Astrocyte (in vitro differentiated cells and primary cell): ENCODE measurements at regions not wholly inside any gene's neighbourhood (a gene's known extent, or its start where the extent isn't known, plus 50 kb on each side); places are given as distances from the start of the nearest gene placed in this dataset.

Experiments used
- DNase-seq: peaks from one replicate; pipeline ENCODE4 v3.0.0-alpha.2; 2010; ENCODE audit warnings: low read depth
- FAIRE-seq: peaks from 2 replicates; lab custom pipeline; 2011; peaks lifted over from hg19 to GRCh38; lab: Jason Lieb, UNC
- H2AFZ ChIP-seq: 2 replicates; pipeline ENCODE4 v1.6.0; 2012; ENCODE audit warnings: low read depth, low read length, inconsistent platforms
- H3K27ac ChIP-seq: 2 replicates; pipeline ENCODE4 v1.5.1; 2011; ENCODE audit warnings: low read depth, low read length, inconsistent platforms
- H3K27me3 ChIP-seq: 2 replicates; pipeline ENCODE4 v1.6.0; 2011; ENCODE audit warnings: low read length, inconsistent platforms; ENCODE audit not compliant: insufficient read depth
- H3K36me3 ChIP-seq: 2 replicates; pipeline ENCODE4 v1.5.1; 2011; ENCODE audit warnings: low read length, inconsistent platforms; ENCODE audit not compliant: insufficient read depth
- H3K4me1 ChIP-seq: 2 replicates; pipeline ENCODE4 v1.5.1; 2011; ENCODE audit warnings: low read length, inconsistent platforms; ENCODE audit not compliant: insufficient read depth
- H3K4me2 ChIP-seq: 2 replicates; pipeline ENCODE4 v1.6.0; 2012; ENCODE audit warnings: low read length, inconsistent platforms
- H3K4me3 ChIP-seq: 2 replicates; pipeline ENCODE4 v1.5.1; 2011; ENCODE audit warnings: low read depth, mild to moderate bottlenecking, low read length, inconsistent platforms; ENCODE audit not compliant: insufficient read depth
- H3K79me2 ChIP-seq: 2 replicates; pipeline ENCODE4 v1.6.0; 2012; ENCODE audit warnings: mild to moderate bottlenecking, low read length, inconsistent platforms; ENCODE audit not compliant: insufficient read depth
- H3K9ac ChIP-seq: 2 replicates; pipeline ENCODE4 v1.6.0; 2012; ENCODE audit warnings: mild to moderate bottlenecking, low read length, inconsistent platforms
- H3K9me3 ChIP-seq: 2 replicates; pipeline ENCODE4 v1.5.1; 2012; ENCODE audit warnings: low read depth, mild to moderate bottlenecking, low read length, inconsistent platforms; ENCODE audit not compliant: insufficient read depth
- H4K20me1 ChIP-seq: 2 replicates; pipeline ENCODE4 v1.6.0; 2012; ENCODE audit warnings: low read length, inconsistent platforms; ENCODE audit not compliant: insufficient read depth
- H3K27ac Mint-ChIP-seq: one replicate; pipeline ENCODE4 v1.8.0; 2021; ENCODE audit warnings: mild to moderate bottlenecking, mixed read lengths; ENCODE audit not compliant: unreplicated experiment
- H3K27me3 Mint-ChIP-seq: one replicate; pipeline ENCODE4 v1.8.0; 2021; ENCODE audit warnings: low read depth, mixed read lengths; ENCODE audit not compliant: unreplicated experiment
- H3K36me3 Mint-ChIP-seq: one replicate; pipeline ENCODE4 v1.8.0; 2021; ENCODE audit warnings: low read depth, mixed read lengths; ENCODE audit not compliant: unreplicated experiment
- H3K4me1 Mint-ChIP-seq: one replicate; pipeline ENCODE4 v1.8.0; 2021; ENCODE audit warnings: low read depth, mixed read lengths; ENCODE audit not compliant: unreplicated experiment
- H3K4me3 Mint-ChIP-seq: one replicate; pipeline ENCODE4 v1.8.0; 2021; ENCODE audit warnings: mild to moderate bottlenecking, moderate library complexity, mixed read lengths; ENCODE audit not compliant: unreplicated experiment
- H3K9me3 Mint-ChIP-seq: one replicate; pipeline ENCODE4 v1.8.0; 2021; ENCODE audit warnings: mild to moderate bottlenecking, mixed read lengths; ENCODE audit not compliant: unreplicated experiment
- EZH2 ChIP-seq: IDR thresholded peaks from 2 replicates; pipeline ENCODE4 v1.6.1; 2012; ENCODE audit warnings: mild to moderate bottlenecking, low read length, inconsistent platforms; ENCODE audit not compliant: insufficient read depth
- TF ChIP-seq, protein P1 (sequence below): IDR thresholded peaks from 2 replicates; pipeline ENCODE4 v1.5.1; 2011; ENCODE audit warnings: low read depth, mild to moderate bottlenecking, inconsistent platforms, low read length, moderate library complexity; ENCODE audit not compliant: insufficient read depth

DNA sequence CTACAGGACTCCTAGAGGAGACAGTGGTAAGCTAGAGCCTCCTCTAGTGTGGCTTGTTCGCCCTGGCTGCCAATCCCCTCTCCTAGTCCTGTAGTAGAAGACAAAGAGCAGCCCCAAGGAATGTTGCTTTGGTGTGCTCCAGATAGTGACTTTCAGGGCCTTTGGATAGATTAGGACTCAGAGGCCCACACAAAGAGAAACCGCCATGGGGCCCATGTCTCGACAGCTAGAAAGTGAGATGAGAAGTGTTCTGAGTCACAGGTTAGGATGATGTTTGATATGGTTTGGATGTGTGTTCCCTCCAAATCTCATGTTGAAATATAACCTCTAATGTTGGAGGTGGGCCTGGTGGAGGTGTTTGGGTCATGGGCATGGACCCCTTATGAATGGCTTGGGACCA, 51.8 kb upstream of the JDP2 start:
- no peak overlapping the region for H3K27ac ChIP-seq
- no peak for DNase-seq
- Mint-ChIP-seq H3K9me3 (peaks cover 3% of the 10 kb centered on the region), H3K27me3 (peaks cover 10% of the 10 kb centered on the region), H3K4me3 (no peak overlapping the region), H3K4me1 (peaks cover 2% of the 10 kb centered on the region), H3K27ac (no peak overlapping the region), H3K36me3 (no peaks in the 10 kb centered on the region)
- H3K9me3 ChIP-seq = no peaks in the 10 kb centered on the region
- no peaks in the 10 kb centered on the region for H3K4me1 ChIP-seq
- TF ChIP-seq EZH2 = no peak
- TF ChIP-seq, protein P1, sequence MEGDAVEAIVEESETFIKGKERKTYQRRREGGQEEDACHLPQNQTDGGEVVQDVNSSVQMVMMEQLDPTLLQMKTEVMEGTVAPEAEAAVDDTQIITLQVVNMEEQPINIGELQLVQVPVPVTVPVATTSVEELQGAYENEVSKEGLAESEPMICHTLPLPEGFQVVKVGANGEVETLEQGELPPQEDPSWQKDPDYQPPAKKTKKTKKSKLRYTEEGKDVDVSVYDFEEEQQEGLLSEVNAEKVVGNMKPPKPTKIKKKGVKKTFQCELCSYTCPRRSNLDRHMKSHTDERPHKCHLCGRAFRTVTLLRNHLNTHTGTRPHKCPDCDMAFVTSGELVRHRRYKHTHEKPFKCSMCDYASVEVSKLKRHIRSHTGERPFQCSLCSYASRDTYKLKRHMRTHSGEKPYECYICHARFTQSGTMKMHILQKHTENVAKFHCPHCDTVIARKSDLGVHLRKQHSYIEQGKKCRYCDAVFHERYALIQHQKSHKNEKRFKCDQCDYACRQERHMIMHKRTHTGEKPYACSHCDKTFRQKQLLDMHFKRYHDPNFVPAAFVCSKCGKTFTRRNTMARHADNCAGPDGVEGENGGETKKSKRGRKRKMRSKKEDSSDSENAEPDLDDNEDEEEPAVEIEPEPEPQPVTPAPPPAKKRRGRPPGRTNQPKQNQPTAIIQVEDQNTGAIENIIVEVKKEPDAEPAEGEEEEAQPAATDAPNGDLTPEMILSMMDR = no peak
- no peak overlapping the region for H3K4me3 ChIP-seq
- no peaks in the 10 kb centered on the region for H4K20me1 ChIP-seq
- no peak overlapping the region for H3K4me2 ChIP-seq
- no peak overlapping the region for H3K9ac ChIP-seq
- H2AFZ ChIP-seq = no peak overlapping the region
- no peaks in the 10 kb centered on the region for H3K79me2 ChIP-seq
- no peaks in the 10 kb centered on the region for H3K27me3 ChIP-seq
- H3K36me3 ChIP-seq = no peaks in the 10 kb centered on the region
- FAIRE-seq = no peak
